GM19467 (cell line): ENCODE measurements at regions not wholly inside any gene's neighbourhood (a gene's known extent, or its start where the extent isn't known, plus 50 kb on each side); places are given as distances from the start of the nearest gene placed in this dataset.

Experiments used
- ATAC-seq: cut with Tn5 transposase; IDR thresholded peaks from one replicate; pipeline ENCODE4 v1.9.1; 2021; ENCODE audit warnings: mild to moderate bottlenecking, moderate library complexity; ENCODE audit not compliant: unreplicated experiment

DNA sequence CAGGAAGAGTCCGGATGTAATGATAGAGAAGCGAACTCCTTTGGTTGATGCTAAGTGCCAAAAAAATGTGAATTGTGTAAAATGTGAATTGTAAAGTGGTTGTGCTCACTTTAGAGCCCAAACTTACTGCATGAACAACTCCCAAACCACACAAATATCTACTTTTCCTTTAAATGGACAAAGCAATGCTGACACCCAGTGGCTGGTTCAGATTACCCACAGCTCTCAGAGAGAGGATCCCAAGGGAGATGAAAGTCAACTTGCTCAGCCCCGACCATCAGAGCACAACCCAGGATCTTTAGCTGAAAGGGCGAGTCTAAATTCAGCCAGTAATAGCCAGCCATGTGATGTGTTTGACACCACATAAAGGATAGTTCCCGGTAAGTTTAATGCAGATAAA lies 133.7 kb downstream of the NMUR2 start:
- no peak for ATAC-seq

DNA sequence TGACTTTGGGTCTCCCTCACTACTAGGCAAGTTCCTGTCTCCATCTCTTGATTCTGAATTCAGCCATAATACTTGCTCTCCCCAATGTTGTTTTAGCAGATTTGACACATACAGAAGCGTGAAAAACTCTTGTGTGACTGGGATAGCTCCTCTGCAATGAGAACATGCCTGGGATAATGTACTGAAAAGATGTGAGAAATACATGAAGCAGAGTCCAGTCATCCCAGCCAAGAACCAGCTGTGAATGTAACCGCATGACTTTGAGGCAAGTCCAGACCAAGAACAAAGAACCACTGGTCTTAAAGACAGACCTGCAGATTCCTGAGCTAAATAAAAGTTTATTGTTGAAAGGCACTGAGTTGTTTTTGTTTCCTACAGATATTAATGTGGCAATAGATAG lies 135.0 kb downstream of the NMUR2 start:
- ATAC-seq: no peak

- no peak for ATAC-seq
Observed at GRCh38 chr5:152269533-152269932, 135.5 kb downstream of the NMUR2 start.

DNA sequence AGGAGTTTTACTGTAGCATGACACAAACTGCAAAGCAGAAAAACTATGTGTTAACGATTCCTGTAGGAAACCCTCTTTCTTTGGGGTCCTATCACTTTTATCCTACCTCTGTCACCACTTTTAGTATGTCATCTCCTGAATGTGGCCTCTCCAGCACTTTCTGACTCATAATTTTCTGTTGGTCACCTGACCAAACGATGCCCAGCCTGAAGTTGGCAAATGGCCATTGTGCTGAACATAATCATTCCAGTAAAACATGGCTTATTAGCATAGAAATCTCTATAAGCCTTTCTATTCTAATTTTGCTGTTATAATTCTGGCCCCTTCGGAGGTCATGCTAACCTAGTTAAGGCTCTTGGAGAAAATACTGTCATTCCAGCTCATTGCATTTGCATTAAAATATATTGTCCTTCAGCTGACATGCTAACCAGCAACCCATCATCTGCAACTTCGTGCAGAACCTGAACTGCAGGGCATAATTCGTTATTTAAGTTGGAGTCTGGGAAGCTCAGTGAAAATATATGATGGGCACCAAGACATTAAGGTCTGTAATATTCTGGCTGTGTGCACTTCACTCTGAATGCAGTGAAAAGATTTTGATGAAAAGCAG lies 140.3 kb downstream of the NMUR2 start:
- ATAC-seq: no peak

DNA sequence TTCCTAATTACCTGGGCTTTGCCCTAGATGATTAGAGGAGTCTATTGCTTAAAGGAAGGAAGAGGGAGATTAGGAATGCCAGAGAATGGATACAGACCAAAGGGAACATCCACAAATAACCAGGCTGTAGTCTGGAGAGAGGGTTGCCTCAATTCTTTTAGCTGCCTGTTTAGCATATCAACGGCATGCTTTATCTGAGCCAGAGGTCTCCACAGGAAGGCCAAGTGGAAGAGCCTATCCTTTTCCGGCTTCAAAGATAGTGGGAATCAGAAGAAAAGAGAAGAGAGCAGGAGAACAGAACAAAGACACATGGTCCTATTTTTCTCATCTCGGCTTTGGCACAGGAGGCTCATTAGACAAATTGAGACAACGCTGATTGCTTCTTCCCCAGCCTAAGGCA lies 142.4 kb downstream of the NMUR2 start:
- ATAC-seq: no peak

GRCh38 chr5:152260940-152261339 lies 144.1 kb downstream of the NMUR2 start:
- no peak for ATAC-seq

GRCh38 chr5:152259702-152260101 lies 145.4 kb downstream of the NMUR2 start:
- ATAC-seq: no peak

DNA sequence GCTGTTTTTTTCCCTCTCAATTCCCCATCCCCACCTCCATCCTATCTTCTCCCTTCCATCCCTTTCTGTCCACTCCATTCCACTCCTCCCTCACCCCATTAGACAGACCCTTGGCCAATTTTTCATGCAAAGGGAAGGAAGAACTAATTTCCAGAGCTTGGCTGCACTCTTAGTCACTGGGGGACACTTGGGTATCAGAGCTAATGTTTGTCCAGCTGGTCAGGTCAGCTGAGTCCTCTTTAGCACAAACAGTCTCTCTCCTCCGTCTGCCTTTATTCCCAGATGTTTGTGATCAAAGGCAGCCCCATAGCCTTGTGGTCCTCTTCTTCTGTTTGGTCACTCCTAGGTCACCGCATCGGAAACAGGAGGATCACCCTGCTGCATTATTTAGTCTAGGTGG lies 148.5 kb downstream of the NMUR2 start:
- no peak for ATAC-seq

DNA sequence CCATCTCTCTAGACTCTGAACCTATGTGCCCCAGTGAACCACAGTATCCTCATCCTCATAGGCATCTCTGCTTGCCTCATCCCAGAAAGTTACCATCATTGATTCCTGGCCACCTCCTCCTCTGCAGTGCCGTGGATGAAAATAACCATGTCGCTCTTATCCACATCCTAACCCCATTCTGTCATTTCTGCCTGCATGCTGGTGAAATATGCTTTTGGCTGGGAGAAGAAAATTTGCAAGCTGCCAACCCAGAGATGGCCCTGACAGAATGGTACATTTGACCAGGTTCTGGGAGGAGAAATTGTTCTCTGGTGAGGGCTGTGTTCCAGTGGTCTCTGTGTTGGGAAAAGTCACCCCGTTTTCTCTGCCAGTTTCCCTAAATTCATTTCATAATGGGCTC lies 149.7 kb downstream of the NMUR2 start:
- no peak for ATAC-seq

- ATAC-seq: no peak
Observed at GRCh38 chr5:152247850-152248385, 157.2 kb downstream of the NMUR2 start.

DNA sequence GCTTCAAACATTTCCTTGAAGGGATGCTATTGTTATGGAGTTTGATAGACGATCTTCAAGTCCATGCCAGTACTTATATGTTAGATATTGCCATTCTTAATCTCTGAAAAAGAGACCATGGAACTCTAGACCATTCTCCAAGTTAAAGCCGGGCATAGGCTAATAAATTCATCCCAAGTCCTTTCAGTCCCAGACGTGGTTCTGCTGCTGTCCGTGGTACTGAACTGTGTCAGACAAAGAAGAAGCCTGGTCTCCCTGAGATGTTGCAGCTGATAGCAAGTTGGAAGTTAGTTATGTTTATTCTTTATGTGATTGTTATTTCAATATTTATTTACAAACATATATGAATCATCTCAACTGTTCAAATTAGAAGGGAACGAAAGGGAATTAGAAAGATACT lies 158.7 kb downstream of the NMUR2 start:
- ATAC-seq: no peak

- ATAC-seq: no peak
Observed at GRCh38 chr5:152237531-152237930, 167.5 kb downstream of the NMUR2 start.

DNA sequence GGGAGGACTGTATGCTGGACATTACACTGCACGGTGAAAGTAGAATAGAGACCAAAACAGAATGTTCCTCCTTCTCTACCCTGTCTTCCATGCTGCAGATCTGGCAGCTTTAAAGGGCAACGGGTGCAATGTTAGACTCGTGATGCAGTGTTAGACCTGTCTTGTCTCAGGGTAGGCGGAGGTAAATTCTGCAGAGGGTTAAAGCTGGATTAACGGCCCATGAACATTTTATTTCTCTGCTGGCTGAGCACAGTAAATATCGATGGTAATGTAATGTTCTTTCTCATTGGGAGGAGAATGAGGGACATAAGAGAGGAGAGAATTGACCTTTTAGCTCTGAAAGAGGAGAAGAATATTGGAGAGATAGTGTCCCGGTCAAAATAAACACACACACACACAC lies 178.9 kb downstream of the NMUR2 start:
- no peak for ATAC-seq

- no peak for ATAC-seq
Observed at GRCh38 chr5:152221721-152222629, 183.1 kb downstream of the NMUR2 start.

DNA sequence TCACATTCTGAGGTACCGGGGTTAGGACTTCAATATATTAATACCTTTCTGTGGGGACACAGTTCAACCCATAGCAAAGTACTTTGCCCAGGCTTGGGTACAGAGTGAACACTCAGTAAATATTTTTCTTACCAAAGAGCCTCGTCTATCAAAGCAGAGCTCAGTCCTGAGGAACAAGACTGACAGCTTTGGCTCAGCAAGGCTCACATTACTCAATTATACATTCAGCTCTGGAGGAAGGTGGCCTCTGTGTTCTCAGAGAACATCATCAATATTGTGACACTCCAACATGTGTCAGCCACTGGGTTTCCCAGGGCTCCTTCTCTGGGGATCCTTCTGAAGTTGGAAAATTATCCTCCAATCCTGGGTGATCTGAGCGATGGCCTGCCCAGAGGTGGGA lies 186.4 kb downstream of the NMUR2 start:
- no peak for ATAC-seq

- ATAC-seq: no peak
Observed at GRCh38 chr5:152205804-152206203, 199.3 kb downstream of the NMUR2 start.

DNA sequence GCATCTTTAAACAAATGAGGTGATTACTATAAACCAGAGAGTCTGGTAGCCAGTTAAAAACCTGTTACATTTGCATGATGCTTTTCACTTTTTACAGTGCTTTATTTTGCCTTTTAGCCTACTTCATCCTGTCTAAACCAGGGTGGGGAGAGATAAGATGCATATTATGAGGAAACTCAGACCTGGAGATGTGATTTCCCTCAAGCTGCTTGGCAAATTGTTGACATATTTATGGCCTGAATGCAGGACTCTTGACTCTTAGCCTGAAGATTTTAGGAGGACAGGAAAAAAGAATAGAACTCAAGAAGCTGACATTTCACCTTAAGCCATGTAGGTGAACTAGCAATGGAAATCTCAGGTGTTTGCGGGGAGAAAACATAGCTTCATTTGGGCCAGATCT lies 202.8 kb downstream of the NMUR2 start:
- ATAC-seq: no peak

GRCh38 chr5:152193391-152194107 lies 211.5 kb downstream of the NMUR2 start:
- ATAC-seq: no peak

- ATAC-seq: no peak
Observed at GRCh38 chr5:152188251-152188650, 216.8 kb downstream of the NMUR2 start.

GRCh38 chr5:152187668-152188067 lies 217.4 kb downstream of the NMUR2 start:
- no peak for ATAC-seq

GRCh38 chr5:152185547-152186245 lies 219.4 kb downstream of the NMUR2 start:
- no peak for ATAC-seq
